Kidney epithelial cell (primary cell): ENCODE measurements at regions not wholly inside any gene's neighbourhood (a gene's known extent, or its start where the extent isn't known, plus 50 kb on each side); places are given as distances from the start of the nearest gene placed in this dataset.

Experiments used
- DNase-seq: peaks from one replicate; pipeline ENCODE4 v3.0.0-alpha.2; 2010; ENCODE audit warnings: low read depth
- H3K27me3 ChIP-seq: 2 replicates; pipeline ENCODE4 v1.6.0; 2011; ENCODE audit warnings: low read length; ENCODE audit not compliant: control insufficient read depth, insufficient read depth
- H3K36me3 ChIP-seq: 2 replicates; pipeline ENCODE4 v1.5.1; 2011; ENCODE audit warnings: low read length; ENCODE audit not compliant: control insufficient read depth, insufficient read depth
- H3K4me3 ChIP-seq: 2 replicates; pipeline ENCODE4 v1.5.1; 2011; ENCODE audit warnings: low read depth, mild to moderate bottlenecking, control low read depth, low read length
- TF ChIP-seq, protein P1 (sequence below): IDR thresholded peaks from 2 replicates; pipeline ENCODE4 v1.5.1; 2011; ENCODE audit warnings: mild to moderate bottlenecking, moderate library complexity, low read length, control low read depth, inconsistent platforms; ENCODE audit not compliant: insufficient read depth, poor library complexity, severe bottlenecking

DNA sequence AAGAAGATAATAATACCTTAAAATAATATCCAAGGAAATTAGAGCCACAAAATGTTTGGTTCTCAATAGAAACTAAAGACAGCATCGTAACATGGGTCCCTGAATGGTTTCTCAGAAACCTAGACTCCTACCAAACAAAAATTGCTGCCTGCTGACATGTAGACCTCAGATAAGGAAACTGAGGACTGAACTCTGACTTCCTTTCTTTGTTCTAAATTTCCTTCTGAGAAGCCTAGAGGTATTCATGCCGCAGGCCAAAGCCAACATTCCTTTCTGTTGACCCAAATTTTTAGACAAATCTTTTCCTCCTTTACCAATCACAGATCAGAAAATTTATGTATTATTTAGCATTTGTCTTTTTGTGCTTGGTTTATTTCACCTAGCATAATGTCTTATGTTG, 816.7 kb upstream of the PHF14 start:
- no peaks in the 10 kb centered on the region for H3K27me3 ChIP-seq
- DNase-seq = no peak
- TF ChIP-seq, protein P1, sequence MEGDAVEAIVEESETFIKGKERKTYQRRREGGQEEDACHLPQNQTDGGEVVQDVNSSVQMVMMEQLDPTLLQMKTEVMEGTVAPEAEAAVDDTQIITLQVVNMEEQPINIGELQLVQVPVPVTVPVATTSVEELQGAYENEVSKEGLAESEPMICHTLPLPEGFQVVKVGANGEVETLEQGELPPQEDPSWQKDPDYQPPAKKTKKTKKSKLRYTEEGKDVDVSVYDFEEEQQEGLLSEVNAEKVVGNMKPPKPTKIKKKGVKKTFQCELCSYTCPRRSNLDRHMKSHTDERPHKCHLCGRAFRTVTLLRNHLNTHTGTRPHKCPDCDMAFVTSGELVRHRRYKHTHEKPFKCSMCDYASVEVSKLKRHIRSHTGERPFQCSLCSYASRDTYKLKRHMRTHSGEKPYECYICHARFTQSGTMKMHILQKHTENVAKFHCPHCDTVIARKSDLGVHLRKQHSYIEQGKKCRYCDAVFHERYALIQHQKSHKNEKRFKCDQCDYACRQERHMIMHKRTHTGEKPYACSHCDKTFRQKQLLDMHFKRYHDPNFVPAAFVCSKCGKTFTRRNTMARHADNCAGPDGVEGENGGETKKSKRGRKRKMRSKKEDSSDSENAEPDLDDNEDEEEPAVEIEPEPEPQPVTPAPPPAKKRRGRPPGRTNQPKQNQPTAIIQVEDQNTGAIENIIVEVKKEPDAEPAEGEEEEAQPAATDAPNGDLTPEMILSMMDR = no peak
- no peaks in the 10 kb centered on the region for H3K36me3 ChIP-seq
- H3K4me3 ChIP-seq = no peak overlapping the region

DNA sequence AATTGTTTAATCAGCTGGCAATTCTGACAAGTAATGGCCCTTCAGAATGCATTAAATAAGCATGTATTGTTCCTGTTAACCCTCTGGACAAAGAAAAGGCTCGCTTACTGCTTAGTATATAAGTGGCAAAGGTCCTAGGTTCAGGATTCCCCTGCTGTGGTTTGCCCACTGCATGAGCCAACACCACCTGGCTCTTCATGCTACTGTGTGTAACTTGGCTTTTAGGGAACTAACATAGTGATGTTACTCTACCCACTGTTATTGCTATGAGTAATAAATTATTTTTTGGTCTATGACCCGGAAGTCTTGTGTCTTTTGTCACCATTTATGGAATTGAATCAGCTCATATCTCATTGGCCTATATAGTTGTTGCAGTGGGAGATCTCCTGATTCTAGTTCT, 791.7 kb upstream of the PHF14 start:
- Histone ChIP-seq H3K4me3 (no peak overlapping the region), H3K36me3 (no peaks in the 10 kb centered on the region), H3K27me3 (no peaks in the 10 kb centered on the region)
- TF ChIP-seq, protein P1 = no peak
- no peak for DNase-seq

DNA sequence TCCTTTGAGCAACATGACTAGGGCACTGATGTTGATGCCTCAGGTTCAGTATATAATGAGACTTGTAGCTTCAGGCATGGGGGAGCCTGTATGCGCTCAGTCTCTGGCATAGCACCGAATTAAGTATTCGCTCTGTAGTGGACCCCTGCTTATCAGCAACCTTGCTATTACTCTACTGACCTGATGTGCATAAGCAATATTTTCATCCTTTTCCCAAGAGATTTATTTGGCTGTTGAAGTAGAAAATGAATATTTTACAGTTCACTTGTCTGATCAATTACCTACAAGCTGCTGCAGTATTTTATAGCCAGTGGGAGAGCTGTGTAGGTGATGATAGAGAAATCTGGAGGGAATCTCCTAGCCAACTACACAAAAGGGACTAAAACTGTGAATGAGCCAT, 781.6 kb upstream of the PHF14 start:
- TF ChIP-seq, protein P1 = no peak
- Histone ChIP-seq H3K4me3 (no peak overlapping the region), H3K36me3 (no peaks in the 10 kb centered on the region), H3K27me3 (no peaks in the 10 kb centered on the region)
- no peak for DNase-seq

DNA sequence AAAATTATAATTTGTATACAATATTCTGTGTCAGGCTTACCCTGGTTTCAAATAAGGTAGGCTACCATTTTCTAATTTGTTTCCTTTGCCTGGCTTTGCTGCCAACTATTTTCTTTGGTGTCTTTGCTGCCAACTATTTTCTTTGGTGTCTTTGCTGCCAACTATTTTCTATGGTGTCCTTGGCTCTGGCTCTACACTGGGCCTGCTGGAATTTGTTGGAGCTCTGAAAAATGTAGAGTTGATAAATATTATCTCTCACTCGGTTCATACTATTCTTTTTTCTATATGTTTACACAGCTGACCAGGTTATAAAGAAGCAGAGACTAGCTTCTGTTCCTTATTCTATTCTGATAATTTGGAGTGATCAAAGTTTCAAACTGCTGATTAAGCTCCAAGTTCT, 768.0 kb upstream of the PHF14 start:
- Histone ChIP-seq H3K36me3 (no peaks in the 10 kb centered on the region), H3K27me3 (no peaks in the 10 kb centered on the region), H3K4me3 (no peak overlapping the region)
- no peak for DNase-seq
- TF ChIP-seq, protein P1 = no peak

DNA sequence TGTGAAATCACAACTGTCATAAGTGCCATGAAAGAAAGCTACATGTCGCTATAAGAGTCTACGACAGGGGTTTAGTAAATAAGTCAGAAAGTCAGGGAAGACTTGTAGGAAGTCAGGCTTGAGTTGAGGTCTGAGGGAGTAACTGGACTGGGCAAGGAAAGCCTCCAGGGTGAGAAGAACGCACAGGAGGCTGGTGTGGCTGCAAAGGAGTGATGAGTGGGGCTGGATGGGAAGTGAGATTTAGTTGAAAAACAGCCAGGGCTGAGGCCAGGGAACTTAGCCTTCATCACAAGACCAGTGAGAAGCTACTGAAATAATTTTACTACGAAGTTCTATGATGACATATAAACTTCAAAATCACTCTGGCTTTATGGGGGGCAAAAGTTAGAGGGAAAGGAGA, 763.7 kb upstream of the PHF14 start:
- Histone ChIP-seq H3K36me3 (no peaks in the 10 kb centered on the region), H3K27me3 (no peaks in the 10 kb centered on the region), H3K4me3 (no peak overlapping the region)
- DNase-seq = no peak
- TF ChIP-seq, protein P1 = no peak

DNA sequence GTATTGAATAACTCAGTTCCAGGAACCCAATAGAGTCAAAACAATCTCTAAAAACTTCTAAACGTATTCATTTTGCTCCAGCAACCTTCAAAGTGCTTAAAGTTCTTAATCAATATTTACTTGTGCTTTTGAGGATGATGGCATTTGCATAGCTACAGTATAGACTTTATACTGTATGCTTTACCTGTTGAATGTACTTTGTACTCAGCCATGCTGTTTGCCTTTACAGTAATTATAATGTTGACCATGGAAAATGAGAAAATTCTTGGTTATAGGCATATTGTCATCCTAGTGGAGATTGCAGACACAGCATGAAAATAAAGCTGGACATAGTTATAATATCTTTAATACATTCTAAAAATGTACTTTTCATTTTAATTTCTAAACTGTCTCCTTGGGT, 762.7 kb upstream of the PHF14 start:
- no peaks in the 10 kb centered on the region for H3K36me3 ChIP-seq
- no peak for DNase-seq
- H3K27me3 ChIP-seq = no peaks in the 10 kb centered on the region
- H3K4me3 ChIP-seq = no peak overlapping the region
- TF ChIP-seq, protein P1 = no peak
